HG02870 (cell line): ENCODE measurements at regions not wholly inside any gene's neighbourhood (a gene's known extent, or its start where the extent isn't known, plus 50 kb on each side); places are given as distances from the start of the nearest gene placed in this dataset.
A peak's percentile ranks its signal among the peaks of the same experiment; 100 is the strongest.

Experiments used
- ATAC-seq: cut with Tn5 transposase; IDR thresholded peaks from one replicate; pipeline ENCODE4 v1.9.1; 2021; ENCODE audit warnings: mild to moderate bottlenecking, moderate library complexity; ENCODE audit not compliant: unreplicated experiment

DNA sequence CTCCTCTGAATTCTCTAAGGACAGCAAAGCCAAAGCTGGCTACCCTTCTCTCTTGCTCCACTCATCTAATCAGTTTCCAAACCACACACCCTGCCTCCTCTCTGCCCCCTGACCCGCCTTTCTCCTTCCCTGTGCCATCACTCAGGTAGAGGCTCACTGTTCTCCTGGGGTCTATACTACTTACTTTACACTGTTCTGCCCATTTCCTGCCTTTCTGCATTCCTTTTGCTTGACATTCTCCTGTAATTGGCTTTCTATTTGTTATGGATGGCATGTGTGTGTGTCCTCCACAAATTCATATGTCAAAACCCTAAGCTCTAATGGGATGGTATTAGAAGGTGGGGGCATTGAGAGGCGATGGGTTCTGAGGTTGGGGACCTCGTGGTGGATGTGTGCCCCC lies 675.2 kb upstream of the ID2 start:
- ATAC-seq = no peak

DNA sequence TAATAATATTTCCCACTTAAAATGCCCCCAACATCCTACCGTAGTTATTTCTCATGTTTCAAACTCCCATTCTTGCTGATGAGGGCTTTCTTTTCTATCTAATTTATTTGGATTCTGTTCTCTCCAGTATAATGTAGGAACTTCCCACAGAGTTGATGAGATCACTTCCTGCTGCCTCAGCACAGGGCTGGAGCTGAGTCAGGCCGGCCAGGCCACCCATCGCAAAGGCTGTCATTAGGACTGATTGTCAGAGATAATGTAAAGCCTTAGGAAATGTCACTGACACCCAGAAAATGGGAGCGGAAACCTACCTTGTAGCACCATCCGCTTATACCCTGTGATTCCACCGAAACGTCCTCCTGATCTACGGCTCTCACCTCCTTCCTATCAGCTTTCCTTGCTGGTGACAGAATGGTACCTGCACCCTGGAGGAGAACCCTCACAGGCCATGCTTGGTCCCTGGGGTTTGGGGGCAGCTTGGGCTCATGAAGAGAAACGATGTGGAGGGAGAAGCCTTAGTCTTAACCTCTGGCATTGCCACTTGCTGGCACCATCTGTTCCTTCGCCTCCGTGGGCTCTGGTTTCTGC lies 672.8 kb upstream of the ID2 start:
- no peak for ATAC-seq

DNA sequence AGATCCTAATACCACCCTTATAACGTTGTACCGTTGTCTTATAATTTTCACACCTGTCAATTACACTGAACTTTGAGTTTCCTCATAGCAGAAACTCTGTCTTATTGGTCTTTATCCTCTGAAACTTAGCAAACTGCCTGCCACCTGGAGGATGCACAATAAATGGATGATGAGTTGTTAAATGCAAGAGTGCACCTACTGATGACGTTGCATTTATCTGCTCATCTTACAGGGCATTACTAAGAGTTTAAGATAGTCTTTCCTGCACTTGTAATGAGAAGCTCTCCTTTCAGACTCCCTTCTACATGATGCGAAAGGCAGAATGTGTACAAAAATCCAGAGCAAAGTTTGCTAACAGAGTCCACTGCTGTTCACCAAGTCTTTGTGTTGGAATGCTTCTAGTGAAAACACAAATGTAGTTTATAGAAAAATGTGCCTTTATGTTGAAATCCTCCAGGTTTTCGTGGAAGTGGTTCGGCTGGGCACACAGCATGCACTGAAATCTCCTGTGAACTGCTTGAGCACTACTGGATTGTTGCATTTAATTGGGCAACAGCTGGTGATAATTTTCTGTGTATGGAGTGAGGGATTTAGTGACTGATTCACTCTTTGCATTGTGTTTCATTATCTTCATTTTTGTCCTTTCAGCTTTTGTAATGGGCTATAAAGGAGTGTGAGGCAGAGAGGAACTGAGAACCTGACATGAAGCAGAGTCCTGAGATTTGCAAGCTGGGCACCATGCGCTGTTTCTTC lies 665.8 kb upstream of the ID2 start:
- no peak for ATAC-seq

DNA sequence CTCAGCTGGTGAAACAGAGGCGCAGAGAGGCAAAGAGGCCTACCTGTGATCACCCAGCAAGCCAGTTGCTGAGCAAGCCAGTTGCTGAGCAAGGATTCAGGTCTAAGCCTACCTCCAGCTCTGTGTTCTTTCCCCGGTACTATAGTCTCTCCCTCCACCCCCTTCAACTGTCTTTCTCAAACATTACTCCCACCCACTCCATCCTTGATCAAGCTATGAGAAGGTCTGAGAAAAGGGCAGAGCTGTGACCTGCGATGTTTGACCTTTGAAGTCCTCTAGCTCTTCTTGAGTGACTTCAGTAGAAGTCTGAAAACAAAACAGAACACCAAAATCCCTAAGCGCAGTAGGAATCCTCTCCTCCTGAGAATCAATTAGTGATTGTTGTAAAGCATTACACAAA lies 665.2 kb upstream of the ID2 start:
- no peak for ATAC-seq

DNA sequence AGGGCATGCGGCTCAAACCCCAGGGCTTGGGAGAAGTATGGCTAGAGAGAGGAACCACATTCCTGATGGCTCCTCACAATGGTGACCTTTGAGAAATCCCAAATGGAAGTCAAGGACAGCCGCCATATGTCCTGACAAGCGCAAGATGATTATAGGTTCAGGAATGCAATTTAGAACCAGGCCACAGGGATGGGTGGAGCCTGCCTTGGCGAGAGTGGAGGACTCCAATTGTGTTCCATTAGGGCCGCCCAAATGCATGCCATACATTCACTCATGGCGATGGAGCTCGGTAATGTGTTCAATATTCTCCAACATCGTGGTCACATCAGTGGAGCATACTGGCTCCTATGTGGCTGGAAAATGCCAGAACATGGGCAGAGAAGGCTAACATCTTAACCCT lies 662.9 kb upstream of the ID2 start:
- ATAC-seq = no peak

DNA sequence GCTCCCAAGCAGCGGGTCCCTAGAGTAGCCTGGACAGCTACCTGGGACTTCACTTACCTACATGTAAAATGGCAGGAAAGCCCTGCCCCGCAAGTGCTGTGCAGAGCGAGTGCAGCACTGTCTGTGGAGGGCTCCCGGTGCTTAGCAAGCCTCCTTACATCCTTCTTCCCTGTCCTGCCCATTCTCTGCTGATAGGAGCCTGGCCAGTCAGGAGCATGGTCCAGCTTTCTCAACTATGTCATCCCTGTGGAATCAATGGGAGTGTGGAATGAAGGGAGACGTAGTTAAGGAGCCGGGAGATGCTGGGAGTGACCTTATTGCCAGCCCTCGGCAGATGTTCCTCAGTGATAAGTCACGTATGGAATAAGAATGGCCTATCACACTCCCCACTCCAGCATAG lies 661.9 kb upstream of the ID2 start:
- ATAC-seq = no peak

DNA sequence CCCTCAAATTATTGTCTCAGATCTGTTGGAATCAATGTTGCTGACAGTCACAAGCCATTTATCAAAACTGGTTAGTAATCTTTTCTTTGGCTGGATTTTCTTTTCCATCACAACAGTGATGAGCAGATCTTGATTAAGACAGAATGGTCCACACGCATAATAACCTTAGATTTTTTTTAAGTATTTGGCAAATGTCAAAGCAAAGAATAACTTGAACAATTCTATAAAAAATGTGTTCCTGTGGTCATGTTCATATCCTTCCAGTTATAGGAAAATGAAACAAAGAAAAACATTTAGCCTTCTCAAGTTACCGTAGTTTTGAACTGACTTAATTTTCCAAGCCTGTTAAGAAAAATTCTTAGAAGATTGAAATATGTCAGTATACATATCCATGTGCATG lies 659.9 kb upstream of the ID2 start:
- no peak for ATAC-seq

DNA sequence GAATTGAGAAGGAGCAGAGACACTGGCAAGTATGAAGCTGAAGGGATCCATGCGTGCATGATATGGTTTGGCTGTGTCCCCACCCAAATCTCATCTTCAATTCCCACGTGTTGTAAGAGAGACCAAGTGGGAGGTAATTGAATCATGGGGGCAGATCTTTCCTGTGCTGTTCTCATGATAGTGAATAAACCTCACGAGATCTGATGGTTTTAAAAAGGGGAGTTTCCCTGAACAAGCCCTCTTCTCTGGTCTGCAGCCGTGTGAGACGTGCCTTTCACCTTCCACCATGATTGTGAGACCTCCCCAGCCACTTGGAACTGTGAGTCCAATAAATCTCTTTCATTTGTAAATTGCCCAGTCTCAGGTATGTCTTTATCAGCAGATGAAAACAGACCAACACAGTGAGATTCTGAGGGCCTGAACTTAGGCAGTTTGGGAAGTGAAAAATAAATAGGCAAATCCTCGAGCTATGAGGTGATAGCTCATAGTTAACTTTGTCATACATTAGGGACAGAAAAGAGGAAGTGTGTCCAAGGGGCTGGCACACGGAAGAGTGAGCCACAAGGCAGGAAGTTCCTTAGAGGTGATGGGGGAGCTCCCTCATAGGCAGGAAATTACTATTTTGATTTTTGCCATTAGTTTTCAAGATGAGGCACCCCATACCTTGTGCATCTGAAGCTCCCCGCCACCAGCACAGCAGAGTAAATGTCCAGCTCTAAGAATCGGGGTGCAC lies 658.8 kb upstream of the ID2 start:
- ATAC-seq = peak; percentile 65

DNA sequence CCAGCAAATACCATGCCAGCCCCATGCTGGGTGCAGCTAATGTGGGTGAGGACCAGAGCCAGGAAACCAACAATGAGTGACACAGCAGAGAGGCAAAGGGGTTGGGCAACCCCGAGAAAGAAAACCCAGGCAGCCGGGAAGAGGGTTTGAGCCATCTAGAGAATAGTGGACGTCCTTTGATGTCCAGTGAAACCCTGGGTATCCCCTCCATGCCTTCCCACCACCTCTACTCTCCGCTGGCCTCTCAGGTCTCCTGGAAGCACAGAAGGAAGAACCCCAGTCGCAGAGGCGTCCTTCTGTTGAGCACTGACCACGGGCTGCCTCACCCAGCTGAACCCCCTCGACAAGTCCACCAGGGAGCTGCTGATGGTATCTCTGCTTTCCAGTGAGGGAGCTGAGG lies 657.4 kb upstream of the ID2 start:
- no peak for ATAC-seq

DNA sequence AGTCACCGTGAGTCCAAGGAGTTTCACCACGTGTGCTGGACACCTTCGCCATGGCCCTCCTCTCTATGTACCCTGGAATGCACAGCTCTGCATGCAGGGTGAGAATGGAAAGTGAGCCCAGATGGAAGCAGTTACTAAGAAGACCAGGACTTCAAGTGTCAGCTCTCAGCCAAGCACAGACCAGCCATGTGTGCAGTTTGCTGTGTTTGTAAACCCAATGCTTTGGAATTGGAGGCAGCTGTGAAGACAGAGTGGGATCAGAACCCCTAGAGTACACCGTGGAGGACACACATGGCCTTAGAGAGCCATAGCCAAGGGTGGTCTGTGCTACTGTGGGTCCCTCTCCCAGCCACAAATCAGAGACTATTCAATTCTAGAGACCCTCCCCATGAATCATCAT lies 655.5 kb upstream of the ID2 start:
- ATAC-seq = no peak

DNA sequence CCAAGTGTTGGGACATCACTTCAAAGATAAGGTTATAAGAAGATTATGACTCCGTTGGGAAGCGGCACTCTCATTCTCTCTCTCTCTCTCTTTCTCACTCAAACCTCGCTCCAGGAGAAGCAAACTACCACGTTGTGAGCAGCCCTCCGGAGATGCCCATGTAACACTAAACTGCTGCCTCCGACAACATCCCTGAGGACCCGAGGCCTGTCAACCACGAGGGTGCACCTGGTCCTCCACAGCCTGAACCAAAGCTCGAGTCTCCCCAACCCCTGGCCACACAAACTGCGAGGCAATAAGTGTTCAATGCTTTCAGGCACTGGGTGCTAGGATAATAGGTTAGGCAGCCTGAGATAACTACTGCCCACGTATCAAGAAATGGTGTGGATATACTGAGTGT lies 654.5 kb upstream of the ID2 start:
- ATAC-seq = no peak

DNA sequence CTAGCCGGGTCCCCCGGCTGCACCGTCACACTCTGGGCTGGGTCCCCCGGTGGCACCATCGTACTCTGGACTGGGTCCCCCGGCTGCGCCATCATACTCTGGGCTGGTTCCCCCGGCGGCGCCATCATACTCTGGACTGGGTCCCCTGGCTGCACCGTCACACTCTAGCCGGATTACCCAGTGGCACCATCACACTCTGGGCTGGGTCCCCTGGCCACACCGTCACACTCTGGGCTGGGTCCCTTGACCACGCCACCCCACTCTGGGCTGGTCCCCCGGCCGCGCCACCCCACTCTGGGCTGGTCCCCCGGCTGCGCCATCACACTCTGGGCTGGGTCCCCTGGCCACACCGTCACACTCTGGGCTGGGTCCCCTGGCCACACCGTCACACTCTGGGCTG lies 653.8 kb upstream of the ID2 start:
- no peak for ATAC-seq

DNA sequence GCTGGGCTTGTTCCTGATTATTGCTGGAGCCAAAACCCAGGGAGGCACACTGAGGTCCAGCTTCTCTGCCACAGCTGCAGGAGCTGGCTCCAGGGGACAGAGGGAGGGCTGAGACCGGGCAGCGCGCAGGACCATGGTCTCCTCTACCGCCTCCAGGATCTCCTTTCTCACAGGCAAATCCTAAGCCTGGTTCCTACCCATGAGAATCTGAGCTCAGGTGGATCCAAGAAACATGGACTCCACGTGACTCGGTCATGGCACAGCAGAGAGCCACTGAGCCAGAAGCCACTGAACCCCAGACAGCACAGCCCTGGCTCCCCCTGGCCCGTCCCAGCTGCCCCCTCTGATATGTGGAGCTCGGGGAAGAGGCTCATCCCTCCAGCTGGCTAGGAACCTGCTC lies 653.4 kb upstream of the ID2 start:
- no peak for ATAC-seq

DNA sequence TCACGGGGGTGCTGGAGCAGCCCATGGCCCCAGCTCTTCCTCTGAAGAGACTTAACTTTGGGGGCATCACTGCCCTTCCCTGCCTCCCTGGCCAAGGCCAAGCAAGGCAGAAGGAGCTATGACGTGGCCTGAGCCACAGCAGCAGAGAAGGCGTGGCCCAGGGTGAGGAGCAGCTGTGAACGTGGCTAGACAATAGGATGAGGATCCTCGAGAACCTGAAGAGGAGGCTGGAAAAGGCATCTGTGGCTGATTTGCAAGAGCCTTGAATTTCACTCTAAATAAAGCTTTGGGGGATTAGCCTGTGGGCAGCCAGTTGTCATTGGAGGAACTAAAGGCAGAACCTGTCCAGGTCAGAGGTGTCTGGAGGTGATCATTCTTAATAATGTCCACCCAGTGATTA lies 652.9 kb upstream of the ID2 start:
- ATAC-seq = no peak

DNA sequence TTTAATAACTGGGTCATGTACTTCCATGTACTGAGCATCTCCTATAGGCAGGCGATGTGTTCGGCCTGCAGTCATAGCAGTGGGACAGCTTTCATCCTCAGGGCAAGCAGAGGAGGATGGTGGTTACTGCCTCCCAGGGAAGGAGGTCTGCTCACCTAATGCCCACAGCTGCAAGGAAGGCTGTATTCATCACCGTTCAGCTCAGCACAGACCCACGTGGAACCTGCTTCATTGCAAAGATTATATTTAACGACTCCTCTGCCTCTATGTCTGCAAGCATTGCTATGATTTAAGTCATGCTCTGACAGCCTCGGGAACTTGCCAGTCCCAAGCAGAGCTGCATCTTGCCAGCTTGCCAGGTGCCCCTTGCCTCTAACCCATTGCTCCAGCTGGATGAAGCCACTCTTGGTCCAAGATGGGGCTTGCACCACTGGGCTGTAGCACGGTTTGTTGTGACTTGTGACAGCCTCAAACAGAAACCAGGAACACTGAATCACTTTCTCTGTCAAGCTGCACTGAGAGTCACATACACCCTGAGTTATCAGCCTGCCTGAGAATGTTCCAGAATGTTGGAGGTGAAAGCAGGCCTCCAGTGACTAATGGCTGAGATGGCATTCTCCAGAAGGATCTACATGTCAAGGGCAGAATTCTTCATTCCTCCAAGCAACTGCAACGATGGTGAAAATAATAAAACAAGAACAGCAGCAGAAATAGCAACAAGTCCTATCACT lies 651.1 kb upstream of the ID2 start:
- ATAC-seq = no peak

DNA sequence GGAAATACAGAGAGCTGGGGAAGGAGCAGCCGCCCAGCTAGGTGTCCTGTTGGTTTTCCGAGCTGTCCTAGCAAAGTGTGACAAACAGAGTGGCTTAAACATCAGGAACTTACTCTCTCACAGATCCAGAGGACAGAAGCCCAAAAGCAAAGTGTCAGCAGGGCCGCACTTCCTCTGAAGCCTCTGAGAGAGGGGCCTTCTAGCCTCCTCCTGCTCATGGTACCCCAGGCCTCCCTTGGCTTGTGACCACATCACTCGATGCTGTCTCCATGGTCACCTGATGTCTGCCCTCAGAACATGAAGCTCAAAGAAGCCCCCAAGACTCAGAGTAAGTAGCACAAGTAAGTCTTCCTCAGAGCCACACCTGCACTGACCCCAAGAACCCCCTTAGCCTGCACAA lies 650.5 kb upstream of the ID2 start:
- ATAC-seq = no peak

DNA sequence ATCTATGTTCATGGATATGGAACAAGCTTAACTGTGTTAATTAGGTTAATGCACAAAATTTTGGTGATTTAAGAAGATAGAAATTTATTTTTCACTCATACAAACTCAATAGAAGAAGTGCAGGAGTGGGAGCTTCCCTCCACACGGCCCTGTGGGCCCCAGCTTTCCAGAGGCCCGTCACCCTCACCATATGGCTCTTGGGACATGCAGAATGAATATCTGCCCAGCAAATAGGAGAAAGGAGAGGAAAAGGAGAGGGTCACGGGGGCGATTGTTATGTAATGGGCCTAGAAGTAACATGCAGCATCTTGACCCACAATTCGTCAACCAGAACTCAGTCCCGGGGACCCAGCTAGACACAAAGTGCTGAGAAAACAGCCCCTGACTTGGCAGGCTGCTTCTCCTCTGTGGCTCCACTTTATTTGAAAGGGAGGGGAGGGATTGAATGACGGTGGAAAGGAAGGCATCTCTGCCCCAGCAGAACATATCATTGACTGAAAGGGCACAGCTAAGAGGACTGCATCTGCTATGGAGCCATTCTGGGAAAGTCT lies 648.2 kb upstream of the ID2 start:
- ATAC-seq = no peak

DNA sequence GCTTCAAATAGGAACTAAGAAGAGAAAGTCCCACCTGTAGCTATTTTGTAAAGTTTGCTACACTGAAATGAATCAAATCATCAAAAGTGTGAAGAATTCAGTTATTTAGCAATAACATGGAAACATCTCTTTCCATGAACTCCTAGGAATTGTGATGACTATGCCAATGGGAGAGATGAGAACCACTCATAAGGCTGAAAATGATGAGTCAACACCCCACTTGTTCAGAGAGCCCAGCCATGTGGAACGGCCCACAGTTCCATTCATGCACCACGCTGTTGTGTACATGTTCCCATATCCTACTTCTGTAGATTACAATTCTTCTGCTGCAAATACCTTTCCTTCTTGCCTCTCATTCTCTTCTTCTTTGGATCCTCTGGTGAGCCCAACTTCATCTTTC lies 645.5 kb upstream of the ID2 start:
- peak; percentile 75 for ATAC-seq

DNA sequence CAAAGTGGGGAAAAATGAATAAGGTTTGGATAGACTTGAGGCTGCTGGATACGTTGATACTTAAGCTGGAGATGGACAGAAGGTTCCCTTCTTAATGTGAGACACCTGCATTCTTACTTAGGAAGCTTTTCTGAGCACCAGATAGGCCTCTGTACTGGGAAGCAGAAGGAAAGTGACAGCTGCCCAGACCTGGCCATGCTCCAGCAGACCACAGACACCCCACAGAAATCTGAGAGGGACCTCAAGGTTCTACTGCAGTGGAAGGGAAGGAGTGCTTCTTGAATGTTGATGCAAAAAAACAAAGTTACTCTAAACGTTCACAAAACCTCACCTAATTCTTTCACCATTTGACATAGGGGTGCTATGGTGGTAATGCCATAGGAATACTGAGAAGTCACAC lies 642.1 kb upstream of the ID2 start:
- ATAC-seq = no peak

DNA sequence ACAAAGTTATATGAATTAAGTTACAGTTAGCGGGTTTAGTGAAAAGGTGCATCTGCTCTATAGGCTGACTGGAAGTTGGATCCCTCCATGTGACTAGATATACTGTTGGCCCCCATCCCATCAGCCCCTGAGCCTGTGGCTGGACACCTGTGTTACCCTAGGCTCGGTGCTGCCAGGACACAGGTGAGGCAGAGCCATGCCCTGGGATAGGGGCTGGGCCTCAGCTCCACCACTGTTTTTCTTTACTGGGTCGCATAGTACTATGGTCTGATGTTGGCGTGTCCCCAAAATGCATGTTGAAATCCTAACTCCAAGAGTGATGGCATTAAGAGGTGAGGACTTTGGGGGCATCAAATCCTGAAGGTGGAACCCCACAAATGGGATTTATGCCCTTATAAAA lies 638.6 kb upstream of the ID2 start:
- ATAC-seq = no peak

DNA sequence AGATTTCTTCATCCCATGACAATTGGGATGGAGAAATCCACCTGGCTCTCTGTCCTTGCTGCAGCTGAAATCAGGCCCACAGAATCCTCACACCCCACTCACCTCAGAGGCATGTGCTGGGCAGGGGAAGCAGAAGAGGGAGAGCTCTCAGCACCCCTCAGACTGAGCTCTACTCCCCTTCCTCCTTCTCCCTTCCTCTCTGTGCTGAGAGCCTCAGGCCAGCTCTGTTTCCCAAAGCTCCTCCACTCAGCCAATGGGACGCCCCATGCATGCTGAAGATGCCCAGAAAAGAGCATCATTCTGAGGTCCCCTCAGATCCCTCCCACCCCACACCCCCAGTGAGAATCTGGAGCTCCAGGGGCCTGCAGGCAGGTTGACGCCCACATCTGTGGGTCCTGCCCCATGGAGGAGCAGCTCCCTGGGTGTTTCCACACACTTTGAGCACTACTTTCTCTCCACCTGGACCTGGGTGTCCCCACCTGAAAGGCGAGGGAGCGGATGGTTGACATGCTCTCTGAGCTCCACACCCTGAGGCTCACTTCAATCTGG lies 637.7 kb upstream of the ID2 start:
- no peak for ATAC-seq
